PFSK-1 (cell line): ENCODE measurements at regions not wholly inside any gene's neighbourhood (a gene's known extent, or its start where the extent isn't known, plus 50 kb on each side); places are given as distances from the start of the nearest gene placed in this dataset.

Experiments
- POLR2AphosphoS5 ChIP-seq: IDR thresholded peaks from 2 replicates; pipeline ENCODE4 v1.6.1; 2012; ENCODE audit warnings: low read depth, mild to moderate bottlenecking, control low read depth, low read length, moderate library complexity
- REST ChIP-seq, 2 experiments: IDR thresholded peaks; 2 replicates each; pipeline versions ENCODE4 v1.6.1 to v1.8.0; 2011 to 2012; ENCODE audit warnings: low read depth in 2 of 2, low read length in 2 of 2, control low read depth in 1 of 2, inconsistent platforms in 1 of 2, mild to moderate bottlenecking in 1 of 2, moderate library complexity in 1 of 2; ENCODE audit not compliant: insufficient read depth in 1 of 2
- SIN3A ChIP-seq: IDR thresholded peaks from 2 replicates; pipeline ENCODE4 v1.6.1; 2012; ENCODE audit warnings: mild to moderate bottlenecking, low read length, moderate library complexity, borderline replicate concordance; ENCODE audit not compliant: insufficient read depth
- TAF1 ChIP-seq: IDR thresholded peaks from 2 replicates; pipeline ENCODE4 v1.6.1; 2012; ENCODE audit warnings: low read length, control low read depth, borderline replicate concordance; ENCODE audit not compliant: insufficient read depth

DNA sequence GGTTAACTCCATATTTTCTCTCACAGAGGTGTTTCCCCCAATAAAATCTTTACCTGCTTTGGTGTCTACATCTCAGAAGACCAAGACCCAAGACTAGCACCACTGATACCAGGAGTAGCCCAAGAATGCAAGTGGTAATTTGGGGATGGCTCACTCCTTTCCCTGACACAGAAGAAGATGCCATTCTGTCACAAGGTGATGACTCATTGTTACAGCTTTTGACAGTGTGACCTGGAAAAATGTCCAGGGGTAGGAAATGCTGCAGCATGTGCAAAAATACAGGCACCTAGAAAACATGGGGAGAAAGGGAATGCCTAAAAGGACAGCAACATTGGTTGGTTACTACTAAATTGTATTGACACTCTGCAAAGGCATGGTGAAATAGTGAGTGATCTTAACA is 254.0 kb upstream of the GJE1 start:
- no peak for TF ChIP-seq TAF1
- no peak for TF ChIP-seq POLR2AphosphoS5
- TF ChIP-seq REST (IDR thresholded peaks at IDR 0.05; ENCODE audit: insufficient read depth in 1 of 2, low read depth in 2 of 2, low read length in 2 of 2), result no peak
- no peak for TF ChIP-seq SIN3A
